Mesenchymal stem cell (in vitro differentiated cells and primary cell): ENCODE measurements at regions not wholly inside any gene's neighbourhood (a gene's known extent, or its start where the extent isn't known, plus 50 kb on each side); places are given as distances from the start of the nearest gene placed in this dataset.

ENCODE experiments used
- DNase-seq: peaks from one replicate; pipeline ENCODE4 v3.0.0-alpha.2; 2013
- H2AFZ ChIP-seq: one replicate; pipeline ENCODE4 v1.6.1; 2013; ENCODE audit warnings: low read depth, mild to moderate bottlenecking, control low read depth, inconsistent platforms, low read length, moderate library complexity
- H2AK5ac ChIP-seq: 2 replicates; pipeline ENCODE4 v1.6.1; 2013; ENCODE audit warnings: low read length, moderate library complexity, mild to moderate bottlenecking, inconsistent platforms; ENCODE audit not compliant: severe bottlenecking
- H2BK120ac ChIP-seq: one replicate; pipeline ENCODE4 v1.6.1; 2013; ENCODE audit warnings: low read depth, mild to moderate bottlenecking, inconsistent platforms, low read length, moderate library complexity
- H2BK12ac ChIP-seq, 2 experiments: one replicate each; pipeline ENCODE4 v1.6.1; 2013; ENCODE audit warnings: inconsistent platforms in 2 of 2, low read length in 2 of 2, mild to moderate bottlenecking in 2 of 2, moderate library complexity in 2 of 2, control low read depth in 1 of 2
- H2BK15ac ChIP-seq: one replicate; pipeline ENCODE4 v1.6.1; 2013; ENCODE audit warnings: mild to moderate bottlenecking, low read depth, inconsistent platforms; ENCODE audit not compliant: poor library complexity, severe bottlenecking
- H2BK5ac ChIP-seq: 2 replicates; pipeline ENCODE4 v1.6.1; 2013; ENCODE audit warnings: low read depth, mild to moderate bottlenecking, low read length, control low read depth, inconsistent platforms; ENCODE audit not compliant: poor library complexity, severe bottlenecking
- H3K14ac ChIP-seq, 2 experiments: one replicate each; pipeline ENCODE4 v1.6.1; 2013; ENCODE audit warnings: inconsistent platforms in 2 of 2, low read length in 2 of 2, control low read depth in 1 of 2, mild to moderate bottlenecking in 1 of 2, moderate library complexity in 1 of 2
- H3K18ac ChIP-seq, 2 experiments: one replicate each; pipeline ENCODE4 v1.6.1; 2013; ENCODE audit warnings: inconsistent platforms in 2 of 2, low read length in 2 of 2, control low read depth in 1 of 2, low read depth in 1 of 2, mild to moderate bottlenecking in 1 of 2
- H3K23ac ChIP-seq, 2 experiments: one replicate each; pipeline ENCODE4 v1.6.1; 2013; ENCODE audit warnings: inconsistent platforms in 2 of 2, low read length in 2 of 2, mild to moderate bottlenecking in 2 of 2, moderate library complexity in 2 of 2, control low read depth in 1 of 2
- H3K27ac ChIP-seq: 2 replicates; pipeline ENCODE4 v1.5.1; 2013; ENCODE audit warnings: mild to moderate bottlenecking, moderate library complexity, low read length, control low read depth, inconsistent platforms; ENCODE audit not compliant: poor library complexity, severe bottlenecking
- H3K27me3 ChIP-seq, 2 experiments: 2 replicates each; pipeline versions ENCODE4 v1.6.1 to v1.7.0; 2013; ENCODE audit warnings: low read length in 2 of 2, mild to moderate bottlenecking in 2 of 2, moderate library complexity in 2 of 2, control low read depth in 1 of 2, inconsistent platforms in 1 of 2; ENCODE audit not compliant: control insufficient read depth in 1 of 2, insufficient read depth in 1 of 2
- H3K36me3 ChIP-seq, 2 experiments: 2 replicates each; pipeline versions ENCODE4 v1.6.1 to v1.7.0; 2013; ENCODE audit warnings: low read length in 2 of 2, control low read depth in 1 of 2, inconsistent platforms in 1 of 2, low read depth in 1 of 2, mild to moderate bottlenecking in 1 of 2; ENCODE audit not compliant: insufficient read depth in 2 of 2, control insufficient read depth in 1 of 2
- H3K4ac ChIP-seq, 2 experiments: one replicate each; pipeline ENCODE4 v1.6.1; 2013; ENCODE audit warnings: inconsistent platforms in 2 of 2, low read length in 2 of 2, mild to moderate bottlenecking in 2 of 2, moderate library complexity in 2 of 2, control low read depth in 1 of 2, low read depth in 1 of 2
- H3K4me1 ChIP-seq: 2 replicates; pipeline ENCODE4 v1.6.1; 2013; ENCODE audit warnings: low read depth, low read length, control low read depth; ENCODE audit not compliant: control insufficient read depth, insufficient read depth
- H3K4me2 ChIP-seq: 2 replicates; pipeline ENCODE4 v1.6.1; 2013; ENCODE audit warnings: low read length, mild to moderate bottlenecking, inconsistent platforms; ENCODE audit not compliant: poor library complexity, severe bottlenecking
- H3K4me3 ChIP-seq, 2 experiments: 2 replicates each; pipeline versions ENCODE4 v1.5.1 to v1.7.0; 2013; ENCODE audit warnings: low read length in 2 of 2, mild to moderate bottlenecking in 2 of 2, control low read depth in 1 of 2, low read depth in 1 of 2; ENCODE audit not compliant: insufficient read depth in 1 of 2
- H3K79me1 ChIP-seq: replicated peaks from 2 replicates; pipeline ENCODE4 v1.6.1; 2013; ENCODE audit warnings: mild to moderate bottlenecking, control low read depth, low read length, inconsistent platforms; ENCODE audit not compliant: poor library complexity, severe bottlenecking
- H3K9ac ChIP-seq: 2 replicates; pipeline ENCODE4 v1.7.0; 2013; ENCODE audit warnings: mild to moderate bottlenecking, low read length, moderate library complexity
- H3K9me3 ChIP-seq: 2 replicates; pipeline ENCODE4 v1.7.0; 2013; ENCODE audit warnings: mild to moderate bottlenecking, low read length; ENCODE audit not compliant: control insufficient read depth
- H4K8ac ChIP-seq: one replicate; pipeline ENCODE4 v1.6.1; 2013; ENCODE audit warnings: inconsistent platforms, mild to moderate bottlenecking, low read length, moderate library complexity
- H4K91ac ChIP-seq: one replicate; pipeline ENCODE4 v1.6.1; 2013; ENCODE audit warnings: mild to moderate bottlenecking, low read length, inconsistent platforms
- WGBS: methylation state at CpG from one replicate; pipeline ENCODE4 v1.1.7; 2013; ENCODE audit warnings: mixed read lengths; 5-methylcytosine and 5-hydroxymethylcytosine counted together

GRCh38 chr3:177513815-177514610 is 316.7 kb upstream of the TBL1XR1 start:
- Histone ChIP-seq H3K23ac (no peak overlapping the region), H3K9ac (no peak overlapping the region), H2BK15ac (no peak overlapping the region), H3K18ac (peak overlapping the region in 1 of 2 experiments; percentile 16), H4K8ac (no peak overlapping the region), H2BK12ac (peak overlapping the region in 1 of 2 experiments; percentile 53), H3K14ac (no peak overlapping the region), H3K4me2 (no peak overlapping the region), H2AK5ac (peak overlapping the region; percentile 57), H4K91ac (no peak overlapping the region), H2BK5ac (no peak overlapping the region), H3K4me3 (no peak overlapping the region), H2AFZ (no peak overlapping the region), H3K27me3 (no peaks in the 10 kb centered on the region), H3K9me3 (no peaks in the 10 kb centered on the region), H3K36me3 (no peaks in the 10 kb centered on the region), H3K4ac (no peak overlapping the region), H3K79me1 (no peaks in the 10 kb centered on the region), H2BK120ac (no peak overlapping the region), H3K4me1 (peaks cover 9% of the 10 kb centered on the region), H3K27ac (no peak overlapping the region)
- WGBS = 89% methylated on average over 8 of the region's 10 CpGs
- DNase-seq = no peak

- H3K79me1 ChIP-seq = no peaks in the 10 kb centered on the region
- H2AFZ ChIP-seq = no peak overlapping the region
These were observed 317.6 kb upstream of the TBL1XR1 start for GRCh38 chr3:177514611-177515499.

GRCh38 chr3:177515786-177516157 is 318.5 kb upstream of the TBL1XR1 start:
- Histone ChIP-seq H3K79me1 (no peaks in the 10 kb centered on the region), H3K9me3 (no peaks in the 10 kb centered on the region), H2BK120ac (no peak overlapping the region), H3K9ac (no peak overlapping the region), H3K4ac (peak overlapping the region in 1 of 2 experiments; percentile 76), H2BK15ac (no peak overlapping the region), H3K27ac (peak overlapping the region; percentile 90), H3K27me3 (no peaks in the 10 kb centered on the region), H4K91ac (no peak overlapping the region), H2AFZ (no peak overlapping the region), H2BK12ac (peak overlapping the region; percentile 75 to 88), H4K8ac (peak overlapping the region; percentile 17), H3K4me3 (no peak overlapping the region), H3K14ac (no peak overlapping the region), H3K4me1 (peaks cover 9% of the 10 kb centered on the region), H3K18ac (peak overlapping the region; percentile 79 to 84), H2BK5ac (no peak overlapping the region), H3K23ac (no peak overlapping the region), H2AK5ac (no peak overlapping the region), H3K36me3 (no peaks in the 10 kb centered on the region), H3K4me2 (no peak overlapping the region)
- WGBS = 50% methylated on average over 2 of the region's 3 CpGs
- DNase-seq = no peak

More at GRCh38 chr3:177514611-177515499, 317.6 kb upstream of the TBL1XR1 start:
- peak overlapping the region; percentile 19 to 68 for H3K4ac ChIP-seq
- 84% methylated on average over 4 of the region's 9 CpGs for WGBS
- no peak overlapping the region for H3K4me2 ChIP-seq
- no peak overlapping the region for H2BK120ac ChIP-seq
- H3K27ac ChIP-seq = no peak overlapping the region
- peak overlapping the region; percentile 94 for H2AK5ac ChIP-seq
- no peak overlapping the region for H3K23ac ChIP-seq
- peaks cover 9% of the 10 kb centered on the region for H3K4me1 ChIP-seq
- H3K9ac ChIP-seq = no peak overlapping the region
- H2BK12ac ChIP-seq = peak overlapping the region; percentile 53 to 70
- no peak overlapping the region for H2BK15ac ChIP-seq
- peak; percentile 15 for DNase-seq
- H3K36me3 ChIP-seq = no peaks in the 10 kb centered on the region
- no peaks in the 10 kb centered on the region for H3K27me3 ChIP-seq
- H3K14ac ChIP-seq = no peak overlapping the region
- peak overlapping the region; percentile 62 for H4K8ac ChIP-seq
- H3K4me3 ChIP-seq = no peak overlapping the region
- H3K18ac ChIP-seq = peak overlapping the region; percentile 16 to 75
- H4K91ac ChIP-seq = peak overlapping the region; percentile 53
- no peaks in the 10 kb centered on the region for H3K9me3 ChIP-seq
- no peak overlapping the region for H2BK5ac ChIP-seq
